Thyroid gland (tissue), 4 donors: ENCODE measurements at regions not wholly inside any gene's neighbourhood (a gene's known extent, or its start where the extent isn't known, plus 50 kb on each side); places are given as distances from the start of the nearest gene placed in this dataset.

Experiments
- CTCF ChIP-seq, 6 experiments: fragments of 200-600 bp in 3 of 6; fragments of 450-650 bp in 3 of 6; sonication (generic) in 3 of 6; IDR thresholded peaks; one replicate each; pipeline ENCODE4 v1.5.1; 2016 to 2019; ENCODE audit warnings: antibody characterized with exemption in 6 of 6, mild to moderate bottlenecking in 2 of 6, inconsistent platforms in 1 of 6, moderate library complexity in 1 of 6
- POLR2A ChIP-seq, 2 donors: fragments of 450-650 bp; IDR thresholded peaks; one replicate each; pipeline ENCODE4 v1.6.1; 2017; ENCODE audit warnings: antibody characterized with exemption in 2 of 2, mild to moderate bottlenecking in 2 of 2, moderate library complexity in 1 of 2

DNA sequence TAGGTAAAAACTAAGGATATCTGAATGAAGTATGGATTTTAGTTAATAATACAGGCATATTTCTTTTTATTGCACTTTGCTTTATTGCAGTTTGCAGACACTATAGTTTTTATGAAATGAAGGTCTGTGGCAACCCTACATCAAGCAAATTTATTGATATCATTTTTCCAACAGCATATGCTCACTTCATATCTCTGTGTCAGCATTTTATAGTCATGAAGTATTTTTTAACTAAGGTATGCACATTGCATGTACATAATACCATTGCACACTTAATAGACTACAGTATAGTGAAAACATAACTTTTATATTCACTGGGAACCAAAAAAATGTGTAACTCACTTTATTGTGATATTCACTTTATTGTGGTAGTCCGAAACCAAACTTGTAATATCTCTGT lies 236.3 kb downstream of the SUCLA2 start:
- no peak for TF ChIP-seq CTCF (IDR thresholded peaks at IDR 0.05)
- no peak for TF ChIP-seq POLR2A (IDR thresholded peaks at IDR 0.05)
